H1 (cell line): ENCODE measurements at regions not wholly inside any gene's neighbourhood (a gene's known extent, or its start where the extent isn't known, plus 50 kb on each side); places are given as distances from the start of the nearest gene placed in this dataset.
A peak's percentile ranks its signal among the peaks of the same experiment; 100 is the strongest.

ENCODE experiments used
- CTCF ChIA-PET: fragments of 300-600 bp; sonication (Branson Sonifier 250); formaldehyde crosslinking; loops from one replicate; lab custom pipeline; 2021; ENCODE audit not compliant: partially characterized antibody; lab: Charles Lee
- POLR2A ChIA-PET: fragments of 300-600 bp; sonication (Branson Sonifier 250); formaldehyde crosslinking; loops from one replicate; lab custom pipeline; 2021; ENCODE audit warnings: inconsistent platforms; ENCODE audit not compliant: partially characterized antibody; lab: Charles Lee
- DNase-seq, 2 experiments: peaks; one replicate each; pipeline versions ENCODE4 v3.0.0 to v3.0.0-alpha.2; 2010 to 2022; ENCODE audit warnings: low spot score in 2 of 2, low read depth in 1 of 2, mixed read lengths in 1 of 2
- FAIRE-seq: peaks from 2 replicates; lab custom pipeline; 2011; peaks lifted over from hg19 to GRCh38; lab: Jason Lieb, UNC
- H2AFZ ChIP-seq: 2 replicates; pipeline ENCODE4 v1.8.1; 2012; ENCODE audit warnings: low read length, inconsistent platforms
- H2AK5ac ChIP-seq: 2 replicates; pipeline ENCODE4 v1.6.1; 2013; ENCODE audit warnings: low read depth, low read length
- H2BK120ac ChIP-seq: replicated peaks from 2 replicates; pipeline ENCODE3; 2013; ENCODE audit warnings: low read depth, low read length, inconsistent platforms
- H2BK12ac ChIP-seq: 2 replicates; pipeline ENCODE4 v1.6.1; 2013; ENCODE audit warnings: low read depth, low read length
- H2BK15ac ChIP-seq: 2 replicates; pipeline ENCODE4 v1.6.1; 2013; ENCODE audit warnings: low read length
- H2BK20ac ChIP-seq: 2 replicates; pipeline ENCODE4 v1.6.1; 2013; ENCODE audit warnings: low read length
- H2BK5ac ChIP-seq: 2 replicates; pipeline ENCODE4 v1.6.1; 2013; ENCODE audit warnings: low read depth, low read length
- H3K14ac ChIP-seq: 2 replicates; pipeline ENCODE4 v1.6.1; 2013; ENCODE audit warnings: inconsistent platforms; ENCODE audit not compliant: insufficient read length
- H3K18ac ChIP-seq: 2 replicates; pipeline ENCODE4 v1.6.1; 2013; ENCODE audit warnings: low read length; ENCODE audit errors: extremely low read depth
- H3K23ac ChIP-seq: 2 replicates; pipeline ENCODE4 v1.6.1; 2013; ENCODE audit warnings: inconsistent platforms; ENCODE audit not compliant: insufficient read length
- H3K23me2 ChIP-seq: 2 replicates; pipeline ENCODE4 v1.6.1; 2013; ENCODE audit warnings: low read depth, low read length
- H3K27ac ChIP-seq: 2 replicates; pipeline ENCODE4 v1.6.1; 2011; ENCODE audit warnings: low read depth, low read length, inconsistent platforms
- H3K27me3 ChIP-seq, 4 experiments: replicated peaks in 1 of 4; 1 replicate in 1 of 4; 2 replicates in 3 of 4; pipeline versions ENCODE4 v1.6.1 to v1.8.1; 2011 to 2013; ENCODE audit warnings: low read length in 3 of 4, mild to moderate bottlenecking in 3 of 4, inconsistent platforms in 2 of 4, mixed read lengths in 2 of 4, moderate library complexity in 1 of 4; ENCODE audit not compliant: control insufficient read depth in 3 of 4, insufficient read depth in 3 of 4; ENCODE audit errors: extremely low read depth in 1 of 4
- H3K36me3 ChIP-seq, 4 experiments: 2 replicates each; pipeline versions ENCODE4 v1.6.1 to v1.8.1; 2011 to 2013; ENCODE audit warnings: mild to moderate bottlenecking in 4 of 4, low read length in 3 of 4, moderate library complexity in 2 of 4, control low read depth in 1 of 4, inconsistent platforms in 1 of 4; ENCODE audit not compliant: insufficient read depth in 4 of 4, control insufficient read depth in 2 of 4
- H3K4ac ChIP-seq: replicated peaks from 2 replicates; pipeline ENCODE3; 2013; ENCODE audit warnings: low read length, low read depth, mixed read lengths, inconsistent platforms; ENCODE audit not compliant: insufficient read length
- H3K4me1 ChIP-seq, 4 experiments: replicated peaks in 1 of 4; 1 replicate in 1 of 4; 2 replicates in 3 of 4; pipeline versions ENCODE4 v1.6.1 to v1.8.1; 2011 to 2013; ENCODE audit warnings: low read length in 3 of 4, inconsistent platforms in 2 of 4, mixed read lengths in 1 of 4; ENCODE audit not compliant: insufficient read depth in 4 of 4, control insufficient read depth in 3 of 4
- H3K4me2 ChIP-seq, 2 experiments: 2 replicates each; pipeline versions ENCODE4 v1.6.1 to v1.8.1; 2011 to 2013; ENCODE audit warnings: low read depth in 2 of 2, low read length in 2 of 2, control low read depth in 1 of 2, inconsistent platforms in 1 of 2, mild to moderate bottlenecking in 1 of 2; ENCODE audit not compliant: insufficient read depth in 1 of 2
- H3K4me3 ChIP-seq, 4 experiments: fragments of 200-600, 300-600 bp in 1 of 4; sonication (generic), shearing (Covaris generic), sonication (Bioruptor Twin) in 1 of 4; 2 replicates each; pipeline versions ENCODE4 v1.5.1 to v1.8.1; 2011 to 2016; ENCODE audit warnings: low read length in 4 of 4, low read depth in 3 of 4, control low read depth in 2 of 4, inconsistent platforms in 2 of 4, mild to moderate bottlenecking in 2 of 4, mixed read lengths in 1 of 4, moderate library complexity in 1 of 4; ENCODE audit not compliant: insufficient read depth in 2 of 4; ENCODE audit errors: extremely low read depth in 1 of 4
- H3K56ac ChIP-seq: replicated peaks from 2 replicates; pipeline ENCODE3; 2013; ENCODE audit warnings: low read depth, mild to moderate bottlenecking, mixed read lengths, low read length, inconsistent platforms; ENCODE audit not compliant: insufficient read length
- H3K79me1 ChIP-seq: 2 replicates; pipeline ENCODE4 v1.6.1; 2013; ENCODE audit warnings: low read depth, low read length, control low read depth
- H3K79me2 ChIP-seq, 2 experiments: 2 replicates each; pipeline versions ENCODE4 v1.6.1 to v1.8.1; 2012 to 2013; ENCODE audit warnings: low read length in 2 of 2, mild to moderate bottlenecking in 2 of 2, inconsistent platforms in 1 of 2; ENCODE audit not compliant: insufficient read depth in 2 of 2, control insufficient read depth in 1 of 2
- H3K9ac ChIP-seq, 4 experiments: replicated peaks in 1 of 4; 1 replicate in 1 of 4; 2 replicates in 3 of 4; pipeline versions ENCODE4 v1.6.1 to v1.8.1; 2011 to 2013; ENCODE audit warnings: low read depth in 3 of 4, low read length in 3 of 4, control low read depth in 2 of 4, mild to moderate bottlenecking in 2 of 4, moderate library complexity in 2 of 4, inconsistent platforms in 1 of 4; ENCODE audit errors: extremely low read depth in 1 of 4
- H3K9me3 ChIP-seq, 2 experiments: 2 replicates each; pipeline versions ENCODE4 v1.6.1 to v1.8.1; 2012 to 2013; ENCODE audit warnings: mild to moderate bottlenecking in 2 of 2, moderate library complexity in 2 of 2, control low read depth in 1 of 2, inconsistent platforms in 1 of 2, low read depth in 1 of 2, low read length in 1 of 2, mixed read lengths in 1 of 2; ENCODE audit not compliant: insufficient read depth in 2 of 2
- H4K20me1 ChIP-seq, 2 experiments: replicated peaks in 1 of 2; 2 replicates each; pipeline versions ENCODE3 to v1.8.1; 2011 to 2013; ENCODE audit warnings: inconsistent platforms in 2 of 2, low read length in 2 of 2, mild to moderate bottlenecking in 1 of 2; ENCODE audit not compliant: insufficient read depth in 2 of 2, control insufficient read depth in 1 of 2
- H4K5ac ChIP-seq: 2 replicates; pipeline ENCODE4 v1.6.1; 2013; ENCODE audit warnings: low read length, low read depth, mixed read lengths, inconsistent platforms; ENCODE audit not compliant: insufficient read length
- H4K8ac ChIP-seq: 2 replicates; pipeline ENCODE4 v1.8.0; 2013; ENCODE audit warnings: mild to moderate bottlenecking, moderate library complexity, low read length, inconsistent platforms; ENCODE audit not compliant: insufficient read depth; ENCODE audit errors: extremely low read depth
- H4K91ac ChIP-seq: replicated peaks from 2 replicates; pipeline ENCODE3; 2013; ENCODE audit warnings: low read length, mixed read lengths, inconsistent platforms; ENCODE audit not compliant: insufficient read length
- RNF2 ChIP-seq: fragments of 200-900, 300-1000 bp; sonication (generic); IDR thresholded peaks from 2 replicates; pipeline ENCODE4 v1.7.1; 2016; ENCODE audit warnings: borderline replicate concordance, low read depth, mild to moderate bottlenecking, antibody characterized with exemption, low read length; ENCODE audit not compliant: poor library complexity, severe bottlenecking; ENCODE audit errors: missing control alignments
- WGBS, 2 experiments: shearing (Covaris generic) in 1 of 2; methylation state at CpG; one replicate each; pipeline versions ENCODE4 v1.1.6 to v1.1.7; 2013 to 2015; ENCODE audit warnings: low lambda C conversion rate in 2 of 2, mixed read lengths in 2 of 2, inconsistent platforms in 1 of 2, low coverage in 1 of 2, missing lambda C conversion rate in 1 of 2; ENCODE audit not compliant: insufficient replicate concordance in 2 of 2, insufficient coverage in 1 of 2, insufficient read length in 1 of 2; ENCODE audit errors: extremely low coverage in 1 of 2, missing lambda C conversion rate in 1 of 2; 5-methylcytosine and 5-hydroxymethylcytosine counted together
- TF ChIP-seq, protein P1 (sequence below): IDR thresholded peaks from 2 replicates; pipeline ENCODE4 v1.6.1; 2012; ENCODE audit warnings: inconsistent platforms
- TF ChIP-seq, protein P2 (sequence below): IDR thresholded peaks from 2 replicates; pipeline ENCODE4 v1.6.1; 2012; ENCODE audit warnings: inconsistent platforms

DNA sequence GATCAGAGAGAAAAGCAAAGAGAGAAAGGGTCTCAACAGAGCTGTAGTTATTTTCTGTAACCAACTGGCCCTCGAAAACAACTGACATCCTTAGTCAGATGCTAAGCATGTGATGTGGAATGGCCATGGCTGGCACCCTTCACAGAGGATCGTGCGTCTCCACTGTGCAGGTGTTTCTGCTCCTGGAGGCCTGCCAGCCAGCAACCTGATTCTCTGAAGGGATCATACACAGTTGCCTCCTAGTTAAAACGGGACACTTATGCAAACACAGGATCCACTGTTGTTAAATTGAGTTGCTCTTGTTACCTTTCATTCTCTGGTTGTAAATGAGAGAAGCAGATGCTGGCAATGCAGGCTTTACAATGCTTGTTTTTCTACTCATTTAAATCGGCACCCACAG lies 148.5 kb downstream of the HDGFL1 start:
- H4K5ac ChIP-seq, result no peak overlapping the region
- no peaks in the 10 kb centered on the region for H4K20me1 ChIP-seq
- H2AK5ac ChIP-seq, result no peak overlapping the region
- H3K4ac ChIP-seq, result no peak overlapping the region
- no peak overlapping the region for H2BK120ac ChIP-seq
- no peak overlapping the region for H3K14ac ChIP-seq
- H3K4me2 ChIP-seq, result no peak overlapping the region
- H3K23ac ChIP-seq, result no peak overlapping the region
- CTCF ChIA-PET, result no interaction called here
- H4K8ac ChIP-seq, result no peak overlapping the region
- TF ChIP-seq, protein P1, sequence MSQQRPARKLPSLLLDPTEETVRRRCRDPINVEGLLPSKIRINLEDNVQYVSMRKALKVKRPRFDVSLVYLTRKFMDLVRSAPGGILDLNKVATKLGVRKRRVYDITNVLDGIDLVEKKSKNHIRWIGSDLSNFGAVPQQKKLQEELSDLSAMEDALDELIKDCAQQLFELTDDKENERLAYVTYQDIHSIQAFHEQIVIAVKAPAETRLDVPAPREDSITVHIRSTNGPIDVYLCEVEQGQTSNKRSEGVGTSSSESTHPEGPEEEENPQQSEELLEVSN, result 0 out of 2 replicates have a peak, but pooled peaks have one; percentile 34
- no peak for TF ChIP-seq RNF2
- TF ChIP-seq, protein P2, sequence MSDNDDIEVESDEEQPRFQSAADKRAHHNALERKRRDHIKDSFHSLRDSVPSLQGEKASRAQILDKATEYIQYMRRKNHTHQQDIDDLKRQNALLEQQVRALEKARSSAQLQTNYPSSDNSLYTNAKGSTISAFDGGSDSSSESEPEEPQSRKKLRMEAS, result peak; percentile 38; the same call in 1 of the 2 replicates
- DNase-seq, result no peak
- no peaks in the 10 kb centered on the region for H3K79me1 ChIP-seq
- H3K27me3 ChIP-seq, result no peaks in the 10 kb centered on the region
- no peak overlapping the region for H3K56ac ChIP-seq
- H3K4me3 ChIP-seq, result no peak overlapping the region
- no peaks in the 10 kb centered on the region for H3K79me2 ChIP-seq
- no peak for FAIRE-seq
- H3K9me3 ChIP-seq, result peaks cover 3 to 7% of the 10 kb centered on the region in 2 experiments; a peak in 1 of 4 replicates
- H3K23me2 ChIP-seq, result no peaks in the 10 kb centered on the region
- no peak overlapping the region for H3K18ac ChIP-seq
- 85% methylated on average over 5 of the region's 5 CpGs; no CpG with 5 or more reads in 1 of the 2 experiments for WGBS, 2 experiments
- H2BK5ac ChIP-seq, result no peak overlapping the region
- H3K36me3 ChIP-seq, result no peaks in the 10 kb centered on the region
- no peaks in the 10 kb centered on the region; a peak in 2 of 7 replicates for H3K4me1 ChIP-seq
- no peak overlapping the region for H3K9ac ChIP-seq
- H4K91ac ChIP-seq, result no peak overlapping the region
- H2AFZ ChIP-seq, result peak overlapping the region; percentile 42; the same call in 1 of the 2 replicates
- H2BK20ac ChIP-seq, result no peak overlapping the region
- no peak overlapping the region for H3K27ac ChIP-seq
- no peak overlapping the region for H2BK12ac ChIP-seq
- H2BK15ac ChIP-seq, result no peak overlapping the region
- POLR2A ChIA-PET, result no interaction called here
